GM18867 (cell line): ENCODE measurements at regions not wholly inside any gene's neighbourhood (a gene's known extent, or its start where the extent isn't known, plus 50 kb on each side); places are given as distances from the start of the nearest gene placed in this dataset.

ENCODE experiments used
- ATAC-seq: cut with Tn5 transposase; IDR thresholded peaks from one replicate; pipeline ENCODE4 v1.9.1; 2021; ENCODE audit warnings: mild to moderate bottlenecking, moderate library complexity; ENCODE audit not compliant: unreplicated experiment

DNA sequence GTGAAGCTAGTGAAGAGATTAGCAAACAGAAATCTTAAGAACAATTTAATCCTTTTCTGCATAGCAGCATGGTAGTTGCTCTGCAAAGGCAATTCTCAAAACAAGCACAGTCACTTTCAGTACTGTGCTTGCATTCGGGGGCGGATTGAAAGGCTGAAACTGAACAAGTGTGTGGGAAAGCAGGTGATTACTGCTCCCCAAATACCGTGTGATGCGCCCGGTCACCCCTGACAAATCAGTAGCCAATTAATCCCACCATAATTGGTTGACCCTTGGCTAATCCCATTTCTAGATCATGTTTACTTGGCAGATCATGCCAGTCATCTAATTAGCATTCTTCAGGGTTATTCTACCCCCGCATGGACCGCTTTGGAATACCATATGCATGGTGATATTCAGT lies 76.5 kb upstream of the ADRB1 start:
- no peak for ATAC-seq

DNA sequence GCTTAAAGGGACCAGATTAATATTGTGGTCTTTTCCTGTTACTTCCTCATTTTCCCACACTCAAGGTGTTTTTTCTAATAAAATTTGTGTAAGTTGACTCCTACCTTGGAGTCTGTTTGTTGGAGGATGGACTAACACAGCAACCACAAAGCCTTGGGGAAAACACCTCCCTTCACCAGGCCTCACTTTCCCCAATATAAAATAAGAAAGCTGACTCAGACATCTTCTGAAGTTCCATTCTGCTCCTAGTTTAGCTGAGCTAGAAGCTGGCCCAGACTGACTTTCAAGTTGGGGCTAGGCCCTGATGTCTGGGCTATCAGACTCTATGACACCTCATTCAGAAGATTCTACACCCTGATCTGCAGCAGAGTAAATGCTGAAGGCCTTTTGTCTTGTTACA lies 73.0 kb upstream of the ADRB1 start:
- ATAC-seq = no peak

DNA sequence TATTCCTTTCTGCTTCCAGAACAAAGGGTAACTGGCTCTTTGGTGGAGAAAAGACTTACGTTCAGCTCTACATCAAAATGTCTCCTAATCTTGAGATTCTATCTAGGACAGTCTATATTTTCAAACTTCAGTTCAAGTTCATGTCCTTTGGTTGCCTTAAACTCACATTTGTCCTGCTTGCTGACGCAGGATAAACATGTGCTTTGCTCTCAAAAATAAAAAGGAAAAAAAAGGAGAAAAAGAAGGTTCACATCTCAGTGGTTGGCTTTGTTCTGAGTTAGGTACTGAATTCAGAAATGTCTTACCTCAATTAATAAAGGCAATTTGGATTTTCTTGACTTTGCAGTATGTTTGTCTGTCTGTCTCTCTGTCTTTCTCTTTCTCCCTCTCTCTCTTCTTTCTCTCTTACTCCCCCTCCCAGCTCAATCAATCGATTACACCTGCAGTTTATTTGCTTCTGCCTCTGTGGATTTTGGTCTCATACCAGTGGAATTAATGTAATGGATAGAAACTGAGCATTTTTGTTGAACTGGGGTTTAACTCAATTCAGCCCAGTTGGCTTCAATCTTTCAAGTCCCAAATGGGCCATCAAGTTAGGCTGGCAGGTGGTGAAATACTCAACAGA lies 72.2 kb upstream of the ADRB1 start:
- no peak for ATAC-seq

DNA sequence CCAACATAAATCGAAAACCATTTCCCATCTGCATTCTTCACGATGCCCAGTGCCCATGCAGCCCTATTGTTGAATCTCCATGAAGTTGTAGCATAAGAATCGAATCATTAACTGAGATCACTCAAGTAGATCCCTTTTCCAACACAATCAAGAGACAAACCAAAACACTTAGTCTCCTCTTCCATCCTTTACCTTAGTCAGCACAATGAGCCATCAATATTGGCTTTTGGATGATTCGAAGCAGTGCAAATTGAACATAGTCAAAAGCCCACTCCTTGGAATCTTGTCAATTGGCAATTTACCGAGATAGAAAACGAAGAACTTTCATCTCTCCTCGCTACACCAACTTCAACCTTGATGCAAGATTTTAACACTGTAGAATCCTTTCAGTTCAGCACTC lies 66.5 kb upstream of the ADRB1 start:
- no peak for ATAC-seq

DNA sequence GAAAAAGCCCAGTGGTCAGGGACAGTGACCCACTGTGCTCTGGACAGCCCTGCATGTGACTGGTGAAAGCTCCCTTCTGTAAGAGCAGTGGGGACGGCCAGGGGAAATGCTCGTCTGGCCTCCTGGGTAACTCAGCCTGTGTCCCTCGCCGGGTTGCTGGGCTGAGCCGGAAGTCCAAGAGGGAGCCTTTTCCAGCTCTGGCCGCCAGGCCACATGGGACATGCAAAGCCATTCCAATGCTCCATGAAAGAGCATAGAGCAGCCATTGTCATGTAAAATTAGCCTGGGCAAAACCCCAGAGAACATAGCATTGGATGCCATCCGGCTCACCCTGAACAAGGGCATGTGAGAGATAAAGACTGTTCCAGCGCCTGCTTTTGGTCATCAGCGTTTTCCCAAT lies 64.9 kb upstream of the ADRB1 start:
- ATAC-seq = no peak

DNA sequence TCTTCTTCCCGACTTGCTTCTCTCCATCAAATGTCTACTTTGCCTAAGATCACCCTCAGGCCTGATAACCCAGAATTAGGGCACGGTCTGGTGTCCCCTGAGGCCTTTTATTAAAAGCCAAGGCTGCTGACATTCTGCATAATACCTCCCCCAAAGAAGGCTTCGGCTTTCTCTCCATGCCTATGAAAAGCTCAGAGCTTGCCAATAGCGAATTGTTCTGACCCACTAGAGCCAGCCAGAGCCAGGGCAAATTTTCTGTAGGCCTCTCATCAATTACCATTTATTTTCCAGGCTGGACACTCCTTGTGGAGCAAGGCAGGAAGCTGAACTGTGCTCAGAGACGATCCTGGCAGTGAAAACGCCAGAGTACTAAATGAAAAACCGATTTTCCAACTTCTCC lies 64.3 kb upstream of the ADRB1 start:
- ATAC-seq = no peak

DNA sequence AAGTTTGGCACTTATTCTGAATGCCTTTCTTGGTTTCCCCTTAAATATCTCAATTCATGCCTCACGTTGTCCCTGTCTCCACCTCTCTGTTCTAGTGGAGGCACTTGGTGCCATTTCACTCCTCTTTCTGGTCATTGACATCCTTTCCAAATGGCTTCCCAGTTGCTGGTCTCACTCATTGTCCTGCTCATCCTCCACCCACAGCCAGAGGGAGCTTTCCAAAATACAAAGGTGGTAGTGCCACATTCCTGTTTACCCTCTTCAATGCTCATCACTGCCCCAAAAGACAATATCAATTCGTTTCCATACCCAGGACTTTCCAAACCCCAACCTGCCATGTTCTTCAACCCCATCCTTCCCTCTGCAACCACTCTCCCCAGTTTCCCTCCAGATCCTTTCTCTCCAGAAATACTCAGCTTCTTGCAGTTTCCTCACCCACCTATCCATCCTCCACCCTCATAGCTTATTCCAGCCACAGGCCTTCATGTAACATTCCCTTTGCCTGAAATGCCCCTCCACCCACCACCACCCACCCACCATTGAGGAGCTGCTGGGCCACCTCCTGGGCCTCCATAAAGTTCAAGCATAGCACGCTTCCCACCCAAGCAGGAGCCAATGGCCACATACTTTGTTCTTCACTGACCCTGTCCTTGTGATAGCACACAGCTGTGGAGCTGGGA lies 63.1 kb upstream of the ADRB1 start:
- ATAC-seq = no peak

DNA sequence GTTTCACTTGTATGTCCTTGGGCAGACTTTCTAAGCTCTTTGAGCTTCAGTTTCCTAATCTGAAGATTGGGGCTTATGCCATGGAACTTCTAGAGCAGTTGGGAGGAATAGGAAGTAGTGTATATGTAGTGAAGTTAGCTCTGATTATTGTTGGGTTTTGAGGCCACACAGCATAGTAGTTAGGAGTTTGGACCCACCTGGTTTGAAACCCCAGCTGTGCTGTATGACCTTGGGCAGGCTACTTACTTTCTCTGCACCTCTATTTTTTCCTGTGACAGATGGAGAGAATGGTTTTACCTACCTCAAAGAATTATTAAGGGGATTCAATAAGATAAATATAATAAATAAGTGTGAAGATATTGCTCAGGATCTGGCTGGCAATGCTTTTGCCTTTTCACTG lies 61.4 kb upstream of the ADRB1 start:
- ATAC-seq = peak; percentile 34

DNA sequence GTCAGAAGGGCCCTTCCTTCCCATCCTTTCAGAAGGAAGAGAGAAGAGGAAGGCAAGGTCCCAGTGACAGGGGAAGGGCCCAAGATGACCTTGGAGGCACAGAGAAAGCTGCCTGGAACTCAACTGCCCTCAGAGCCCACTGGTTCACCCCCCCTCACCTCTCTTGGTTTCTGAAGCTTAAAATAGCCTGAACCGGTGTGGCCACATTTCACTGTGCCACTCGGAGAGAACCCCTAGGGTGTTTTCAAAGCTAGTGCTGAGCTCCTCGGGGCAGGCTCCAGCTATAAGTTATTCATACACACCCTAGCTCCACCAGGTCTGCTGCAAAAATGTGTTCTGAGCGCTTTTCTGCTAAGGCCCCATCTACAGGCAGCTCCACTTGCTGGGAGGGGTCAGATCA lies 60.9 kb upstream of the ADRB1 start:
- ATAC-seq = peak; percentile 93

DNA sequence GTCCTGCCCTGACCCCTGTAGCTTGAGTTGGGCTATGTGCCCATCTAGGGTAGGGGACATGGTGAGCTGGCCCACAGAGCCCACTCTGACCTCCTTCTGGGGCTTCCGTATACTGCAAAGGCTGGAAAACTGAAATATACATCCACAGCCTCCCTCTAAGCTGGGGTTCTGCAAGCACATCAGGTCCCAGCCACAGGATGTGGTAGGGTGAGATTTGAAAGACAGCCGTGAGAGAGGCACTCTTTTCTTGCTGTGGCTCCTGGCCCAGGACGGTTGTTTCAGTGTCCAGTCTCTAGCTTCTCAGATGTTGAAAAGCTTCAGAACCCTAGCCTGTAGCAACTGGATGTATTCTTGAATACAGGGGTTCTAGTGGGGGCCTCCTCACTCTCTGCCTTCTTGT lies 60.1 kb upstream of the ADRB1 start:
- peak; percentile 54 for ATAC-seq

DNA sequence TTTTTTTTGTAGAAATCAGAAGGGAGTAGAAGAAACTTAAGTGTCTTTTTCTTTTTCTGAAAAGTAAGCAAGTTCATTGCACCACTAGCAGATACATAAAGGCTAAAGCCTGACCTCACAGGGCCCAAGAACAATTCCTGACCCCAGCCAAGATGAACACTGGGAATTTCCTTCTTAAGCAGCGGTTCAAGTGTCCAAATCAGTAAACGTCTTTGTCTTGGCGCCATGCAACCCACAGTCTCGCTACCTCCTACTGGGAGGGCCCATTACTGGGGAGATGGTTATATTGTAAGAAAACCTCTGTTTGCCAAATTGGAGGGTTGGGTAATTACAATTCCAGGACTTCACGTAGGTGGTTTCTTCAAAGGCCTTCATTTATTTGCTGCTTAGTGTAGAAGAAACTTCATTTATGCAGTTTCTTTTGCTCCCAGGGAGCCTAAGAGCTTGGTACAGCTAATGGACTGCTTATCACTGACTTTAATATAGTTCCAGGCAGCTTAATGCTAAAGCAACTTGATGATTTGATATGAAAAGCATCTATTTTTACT lies 58.3 kb upstream of the ADRB1 start:
- no peak for ATAC-seq

DNA sequence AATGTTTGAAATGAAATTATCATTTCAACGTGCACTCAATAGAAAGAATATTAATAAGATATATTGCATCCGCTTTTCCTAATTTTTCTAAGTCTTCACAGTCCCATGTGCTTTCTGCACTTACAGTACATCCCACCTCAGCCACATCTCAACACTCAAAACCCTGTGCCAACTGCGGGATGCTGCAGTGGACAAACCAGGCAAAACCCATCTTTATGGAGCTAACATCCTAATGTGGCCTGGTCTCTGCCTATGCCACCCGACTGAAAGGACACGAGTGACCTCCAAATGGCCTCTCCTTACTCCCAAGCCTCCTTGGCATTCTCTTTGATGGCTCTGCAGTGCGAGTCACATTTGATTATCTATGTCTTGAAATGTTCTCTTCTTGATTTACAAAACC lies 57.4 kb upstream of the ADRB1 start:
- ATAC-seq = no peak

DNA sequence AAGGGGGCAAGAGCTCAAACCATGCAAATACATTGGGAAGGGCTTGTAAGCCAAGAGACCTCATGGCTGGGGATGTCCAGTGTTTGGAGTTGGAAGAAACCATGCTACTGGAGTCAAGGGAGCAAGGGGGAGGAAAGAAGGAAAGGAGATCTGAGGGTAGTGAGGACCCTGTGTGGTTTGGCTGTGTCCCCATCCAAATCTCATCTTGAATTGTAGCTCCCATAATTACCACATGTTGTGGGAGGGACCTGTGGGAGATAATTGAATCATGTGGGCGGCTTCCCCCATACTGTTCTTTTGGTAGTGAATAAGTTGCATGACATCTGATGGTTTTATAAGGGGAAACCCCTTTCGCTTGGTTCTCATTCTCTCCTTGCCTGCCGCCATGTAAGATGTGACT lies 56.5 kb upstream of the ADRB1 start:
- no peak for ATAC-seq

DNA sequence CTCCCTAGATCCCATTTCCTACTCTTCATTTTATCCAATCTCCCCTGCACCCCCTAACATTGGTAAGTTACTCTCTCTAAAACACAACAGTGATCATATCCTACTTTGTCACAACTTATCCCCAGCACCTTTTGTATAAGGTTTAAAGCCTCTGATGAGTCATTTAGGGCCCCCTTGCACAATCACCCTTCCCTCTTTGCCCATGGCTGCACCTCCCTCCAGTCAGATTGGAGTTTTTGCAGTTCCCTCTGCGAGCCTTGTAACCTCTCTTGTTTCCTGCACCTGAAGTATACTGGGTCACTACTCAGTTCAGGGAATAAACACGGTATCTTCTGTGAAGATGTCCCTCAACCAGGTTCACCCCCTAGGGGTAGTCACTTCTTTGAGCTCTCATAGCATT lies 55.9 kb upstream of the ADRB1 start:
- no peak for ATAC-seq

DNA sequence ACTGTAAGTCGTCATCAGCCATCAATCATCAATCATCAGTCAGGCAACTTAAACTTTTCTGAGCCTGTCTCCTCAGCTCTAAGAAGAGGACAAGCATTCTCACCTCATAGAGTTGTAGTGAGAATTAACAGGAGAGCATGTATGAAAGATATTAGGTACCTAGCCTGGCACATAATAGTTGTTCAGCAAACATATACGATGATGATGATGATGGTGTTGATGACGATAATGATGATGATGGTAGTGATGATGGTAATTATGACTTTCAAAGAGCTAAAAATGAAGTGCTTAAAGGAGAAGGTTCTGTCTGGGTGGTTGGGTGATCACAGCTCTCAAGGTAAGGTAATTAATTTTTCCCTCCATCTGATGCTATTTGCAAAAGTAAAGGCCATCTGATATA lies 55.1 kb upstream of the ADRB1 start:
- ATAC-seq = no peak

DNA sequence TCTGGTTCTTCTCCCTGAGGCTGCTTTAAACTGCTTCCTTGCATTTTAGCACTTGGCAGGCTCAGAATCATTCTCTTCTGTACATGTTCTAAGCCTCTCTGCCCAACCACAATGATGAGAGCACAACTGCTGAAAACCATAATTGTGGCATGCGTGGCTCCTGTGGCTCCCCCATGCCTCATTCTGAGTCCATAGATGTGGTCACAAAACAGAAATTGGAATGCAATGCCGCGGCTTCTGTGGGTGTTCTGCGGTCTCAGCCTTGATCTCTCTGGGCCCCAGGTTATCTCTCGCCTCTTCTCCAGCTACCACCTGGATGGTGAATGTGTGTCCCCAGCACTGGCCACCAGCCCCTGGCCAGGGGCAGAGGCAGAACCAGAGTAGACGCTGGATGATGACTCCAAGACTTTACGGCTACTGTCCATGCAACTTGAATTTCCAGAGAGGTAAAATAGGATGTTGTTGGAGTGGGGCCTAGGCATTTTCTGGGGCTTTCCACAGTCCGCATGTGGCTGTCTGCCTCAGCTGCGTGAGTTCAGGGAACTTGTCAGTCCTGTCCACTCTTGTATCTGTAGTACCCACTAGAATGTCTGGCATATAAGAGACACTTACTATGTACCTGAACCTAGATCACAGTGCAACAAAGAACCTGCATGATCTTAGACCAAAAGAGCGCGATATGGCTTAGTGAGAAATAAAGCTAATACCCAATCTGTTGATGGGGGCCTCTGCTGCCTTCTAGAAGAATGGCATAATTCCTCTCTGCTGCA lies 52.4 kb upstream of the ADRB1 start:
- no peak for ATAC-seq

DNA sequence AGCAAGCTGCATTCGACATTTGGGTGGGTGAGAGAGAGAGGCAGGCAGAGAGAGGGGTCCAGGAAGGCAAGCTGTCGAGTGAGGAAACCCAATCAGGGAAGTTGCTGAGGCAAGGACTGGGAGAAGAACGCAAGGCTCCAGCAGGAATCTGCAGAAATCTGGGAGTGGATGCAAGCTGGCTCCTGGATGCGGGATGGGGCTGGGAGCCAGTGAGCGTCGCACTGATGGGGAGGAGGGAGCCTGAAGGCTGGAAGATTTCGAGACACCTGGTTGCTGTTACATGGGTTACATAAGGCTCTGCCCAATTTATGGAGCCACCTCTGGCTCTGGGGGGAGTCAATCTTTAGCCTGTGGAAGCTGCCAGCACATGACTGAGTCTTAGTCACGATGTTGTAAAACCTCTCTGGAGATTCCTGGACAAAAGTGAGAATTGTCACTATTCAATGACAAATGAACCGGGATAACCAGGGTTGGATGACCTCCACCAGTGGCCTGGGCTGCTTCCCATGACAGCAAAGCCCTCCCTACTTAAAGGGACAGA lies 51.1 kb upstream of the ADRB1 start:
- no peak for ATAC-seq

DNA sequence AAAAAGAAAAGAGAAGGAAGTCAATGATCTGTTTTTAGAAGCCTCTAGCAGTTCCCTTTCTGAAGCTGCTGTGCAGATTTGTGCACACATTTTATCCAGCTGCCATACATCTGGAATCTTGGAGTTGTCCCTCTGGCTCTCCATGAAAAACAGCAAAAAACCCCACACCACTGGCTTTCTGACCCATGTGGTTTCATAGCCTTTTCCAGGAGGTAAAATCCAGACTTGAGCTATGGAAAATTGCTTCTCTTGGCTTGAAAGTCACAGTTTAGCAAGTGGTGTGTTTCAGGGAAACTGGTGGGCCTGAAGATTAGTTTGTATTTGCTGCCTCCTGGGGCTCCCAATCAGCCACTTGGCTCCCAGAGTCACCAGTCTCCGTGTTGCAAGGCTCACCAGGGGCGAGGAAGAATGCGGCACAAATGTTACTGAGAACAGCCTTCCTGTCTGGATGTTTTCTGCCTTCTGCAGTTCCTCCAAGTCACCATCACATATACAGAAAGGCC lies 50.1 kb upstream of the ADRB1 start:
- ATAC-seq = no peak
